H9 (cell line): ENCODE measurements at regions not wholly inside any gene's neighbourhood (a gene's known extent, or its start where the extent isn't known, plus 50 kb on each side); places are given as distances from the start of the nearest gene placed in this dataset.

Experiments
- DNase-seq: peaks from one replicate; pipeline ENCODE4 v3.0.0-alpha.2; 2017
- H2AFZ ChIP-seq: one replicate; pipeline ENCODE4 v1.6.1; 2013; ENCODE audit warnings: mild to moderate bottlenecking, low read length, control low read depth, moderate library complexity
- H2AK5ac ChIP-seq: 2 replicates; pipeline ENCODE4 v1.6.1; 2013; ENCODE audit warnings: low read length, control low read depth, mixed read lengths; ENCODE audit not compliant: insufficient read length
- H2BK120ac ChIP-seq: one replicate; pipeline ENCODE4 v1.6.1; 2013; ENCODE audit warnings: low read depth, mild to moderate bottlenecking, low read length, control low read depth, inconsistent platforms; ENCODE audit not compliant: poor library complexity, severe bottlenecking
- H2BK12ac ChIP-seq: 2 replicates; pipeline ENCODE4 v1.6.1; 2013; ENCODE audit warnings: low read length, control low read depth, mixed read lengths, low read depth; ENCODE audit not compliant: insufficient read length
- H2BK15ac ChIP-seq: 2 replicates; pipeline ENCODE4 v1.6.1; 2013; ENCODE audit warnings: low read depth, low read length, control low read depth
- H2BK20ac ChIP-seq: one replicate; pipeline ENCODE4 v1.6.1; 2013; ENCODE audit warnings: low read depth, mild to moderate bottlenecking, low read length, control low read depth, inconsistent platforms; ENCODE audit not compliant: poor library complexity, severe bottlenecking
- H2BK5ac ChIP-seq: 2 replicates; pipeline ENCODE4 v1.6.1; 2013; ENCODE audit warnings: low read length, control low read depth, mixed read lengths; ENCODE audit not compliant: insufficient read length
- H3K14ac ChIP-seq: 2 replicates; pipeline ENCODE4 v1.6.1; 2013; ENCODE audit warnings: low read length, control low read depth; ENCODE audit not compliant: insufficient read depth
- H3K18ac ChIP-seq: 2 replicates; pipeline ENCODE4 v1.6.1; 2013; ENCODE audit warnings: low read depth, mild to moderate bottlenecking, mixed read lengths, low read length, control low read depth; ENCODE audit not compliant: insufficient read length
- H3K23ac ChIP-seq: 2 replicates; pipeline ENCODE4 v1.6.1; 2013; ENCODE audit warnings: low read length, control low read depth, mixed read lengths, low read depth; ENCODE audit not compliant: insufficient read length
- H3K23me2 ChIP-seq: 2 replicates; pipeline ENCODE4 v1.6.1; 2013; ENCODE audit warnings: low read depth, mild to moderate bottlenecking, mixed read lengths, low read length, control low read depth; ENCODE audit not compliant: insufficient read length, poor library complexity, severe bottlenecking
- H3K27ac ChIP-seq: 2 replicates; pipeline ENCODE4 v1.5.1; 2013; ENCODE audit warnings: low read length, control low read depth, mixed read lengths, low read depth; ENCODE audit not compliant: insufficient read length
- H3K27me3 ChIP-seq: 2 replicates; pipeline ENCODE4 v1.6.1; 2013; ENCODE audit warnings: low read length, control low read depth, inconsistent platforms; ENCODE audit not compliant: insufficient read depth
- H3K4ac ChIP-seq: 2 replicates; pipeline ENCODE4 v1.6.1; 2013; ENCODE audit warnings: low read depth, mild to moderate bottlenecking, control low read depth, inconsistent platforms, low read length, moderate library complexity
- H3K4me1 ChIP-seq: 2 replicates; pipeline ENCODE4 v1.6.1; 2013; ENCODE audit warnings: low read length, control low read depth, inconsistent platforms; ENCODE audit not compliant: insufficient read depth
- H3K4me2 ChIP-seq: 2 replicates; pipeline ENCODE4 v1.6.1; 2013; ENCODE audit warnings: low read length, control low read depth, mixed read lengths; ENCODE audit not compliant: insufficient read length, insufficient read depth
- H3K56ac ChIP-seq: 2 replicates; pipeline ENCODE4 v1.6.1; 2013; ENCODE audit warnings: low read depth, mild to moderate bottlenecking, mixed read lengths, low read length, control low read depth; ENCODE audit not compliant: insufficient read length
- H3K79me1 ChIP-seq: 2 replicates; pipeline ENCODE4 v1.6.1; 2013; ENCODE audit warnings: low read depth, mild to moderate bottlenecking, moderate library complexity, low read length, control low read depth, inconsistent platforms; ENCODE audit not compliant: insufficient read depth, poor library complexity, severe bottlenecking
- H3K79me2 ChIP-seq: 2 replicates; pipeline ENCODE4 v1.6.1; 2013; ENCODE audit warnings: low read length, control low read depth, inconsistent platforms; ENCODE audit not compliant: insufficient read depth
- H3K9ac ChIP-seq: 2 replicates; pipeline ENCODE4 v1.6.1; 2013; ENCODE audit warnings: low read length, control low read depth, mixed read lengths; ENCODE audit not compliant: insufficient read length; ENCODE audit errors: extremely low read depth
- H3K9me3 ChIP-seq: one replicate; pipeline ENCODE4 v1.6.1; 2013; ENCODE audit warnings: low read depth, low read length, inconsistent platforms; ENCODE audit not compliant: control insufficient read depth
- H3T11ph ChIP-seq: one replicate; pipeline ENCODE4 v1.6.1; 2013; ENCODE audit warnings: mild to moderate bottlenecking, low read length, control low read depth, inconsistent platforms
- H4K20me1 ChIP-seq: one replicate; pipeline ENCODE4 v1.6.1; 2013; ENCODE audit not compliant: control insufficient read depth, insufficient read length, insufficient read depth
- H4K5ac ChIP-seq: 2 replicates; pipeline ENCODE4 v1.6.1; 2013; ENCODE audit warnings: low read depth, mild to moderate bottlenecking, mixed read lengths, low read length, control low read depth; ENCODE audit not compliant: insufficient read length
- H4K8ac ChIP-seq: replicated peaks from 2 replicates; pipeline ENCODE4 v1.6.1; 2013; ENCODE audit warnings: low read length, control low read depth, mixed read lengths, low read depth; ENCODE audit not compliant: insufficient read length
- H4K91ac ChIP-seq: 2 replicates; pipeline ENCODE4 v1.6.1; 2013; ENCODE audit warnings: low read depth, mild to moderate bottlenecking, moderate library complexity, mixed read lengths, low read length, control low read depth; ENCODE audit not compliant: insufficient read length
- H3K27ac Mint-ChIP-seq, 3 experiments: 2 replicates in 2 of 3; 3 replicates in 1 of 3; pipeline ENCODE4 v1.8.0; 2020 to 2021; ENCODE audit warnings: mixed read lengths in 3 of 3, mild to moderate bottlenecking in 1 of 3, moderate library complexity in 1 of 3
- H3K27me3 Mint-ChIP-seq: 2 replicates; pipeline ENCODE4 v1.8.0; 2021; ENCODE audit warnings: low read depth, mild to moderate bottlenecking, moderate library complexity, mixed read lengths
- H3K36me3 Mint-ChIP-seq, 3 experiments: 2 replicates in 2 of 3; 3 replicates in 1 of 3; pipeline ENCODE4 v1.8.0; 2020 to 2021; ENCODE audit warnings: low read depth in 3 of 3, mixed read lengths in 3 of 3; ENCODE audit not compliant: insufficient read depth in 1 of 3
- H3K4me1 Mint-ChIP-seq, 2 experiments: 2 replicates each; pipeline ENCODE4 v1.8.0; 2020; ENCODE audit warnings: mixed read lengths in 2 of 2
- H3K4me3 Mint-ChIP-seq, 2 experiments: 2 replicates in 1 of 2; 3 replicates in 1 of 2; pipeline ENCODE4 v1.8.0; 2020 to 2021; ENCODE audit warnings: mild to moderate bottlenecking in 2 of 2, mixed read lengths in 2 of 2, moderate library complexity in 1 of 2
- H3K9me3 Mint-ChIP-seq, 2 experiments: 2 replicates in 1 of 2; 3 replicates in 1 of 2; pipeline ENCODE4 v1.8.0; 2020; ENCODE audit warnings: mild to moderate bottlenecking in 2 of 2, mixed read lengths in 2 of 2, moderate library complexity in 1 of 2
- WGBS: extraction: QIAGEN DNeasy Blood & Tissue Kit; methylation state at CpG from one replicate; pipeline ENCODE4 v1.1.7; 2013; ENCODE audit warnings: missing lambda C conversion rate, low lambda C conversion rate, mixed read lengths; ENCODE audit not compliant: insufficient read length; ENCODE audit errors: extremely low coverage; 5-methylcytosine and 5-hydroxymethylcytosine counted together
- TF ChIP-seq, protein P1 (sequence below): fragments of 200-600 bp; sonication (generic); conservative IDR thresholded peaks from 3 replicates; pipeline ENCODE4 v1.8.0; 2021; ENCODE audit warnings: antibody characterized with exemption, mild to moderate bottlenecking

DNA sequence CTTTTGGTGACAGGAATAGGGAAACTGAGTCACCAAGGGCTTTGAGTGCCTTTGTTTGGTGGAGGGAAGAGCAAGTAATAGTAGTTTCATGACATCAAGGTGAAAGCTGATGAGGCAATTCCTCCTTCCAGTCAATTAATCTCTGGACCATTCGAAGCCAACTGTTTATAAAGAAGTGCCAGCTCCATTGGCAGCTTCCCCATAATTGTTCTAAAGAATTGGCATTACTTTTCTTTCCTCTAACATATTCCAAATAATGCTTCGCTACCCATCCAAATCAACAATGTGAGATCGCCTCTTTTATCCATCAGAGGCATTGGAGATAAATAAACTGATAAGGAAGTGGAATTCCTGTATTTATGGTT, 132.4 kb downstream of the NPR3 start:
- Mint-ChIP-seq H3K27me3 (peaks cover 1% of the 10 kb centered on the region; the same call in 1 of the 2 replicates), H3K4me1 (peaks cover 0 to 2% of the 10 kb centered on the region in 2 experiments; a peak in 1 of 4 replicates), H3K9me3 (no peaks in the 10 kb centered on the region), H3K36me3 (no peaks in the 10 kb centered on the region), H3K27ac (no peak overlapping the region), H3K4me3 (no peak overlapping the region)
- Histone ChIP-seq H2AK5ac (no peak overlapping the region), H3K56ac (no peak overlapping the region), H3K4me1 (no peaks in the 10 kb centered on the region), H3K4me2 (no peak overlapping the region), H2BK5ac (no peak overlapping the region), H3K79me1 (no peaks in the 10 kb centered on the region), H3K18ac (no peak overlapping the region), H3K27ac (no peak overlapping the region), H3K9ac (no peak overlapping the region), H4K8ac (no peak overlapping the region), H4K5ac (no peak overlapping the region), H3K4ac (no peak overlapping the region), H2BK15ac (no peak overlapping the region), H3K23me2 (no peaks in the 10 kb centered on the region), H3K23ac (no peak overlapping the region), H2BK120ac (no peak overlapping the region), H3K9me3 (no peaks in the 10 kb centered on the region), H2BK20ac (no peak overlapping the region), H3T11ph (no peak overlapping the region), H2BK12ac (no peak overlapping the region), H4K20me1 (no peaks in the 10 kb centered on the region), H3K27me3 (no peaks in the 10 kb centered on the region), H4K91ac (no peak overlapping the region), H2AFZ (no peak overlapping the region), H3K14ac (no peak overlapping the region), H3K79me2 (no peaks in the 10 kb centered on the region)
- TF ChIP-seq, protein P1, sequence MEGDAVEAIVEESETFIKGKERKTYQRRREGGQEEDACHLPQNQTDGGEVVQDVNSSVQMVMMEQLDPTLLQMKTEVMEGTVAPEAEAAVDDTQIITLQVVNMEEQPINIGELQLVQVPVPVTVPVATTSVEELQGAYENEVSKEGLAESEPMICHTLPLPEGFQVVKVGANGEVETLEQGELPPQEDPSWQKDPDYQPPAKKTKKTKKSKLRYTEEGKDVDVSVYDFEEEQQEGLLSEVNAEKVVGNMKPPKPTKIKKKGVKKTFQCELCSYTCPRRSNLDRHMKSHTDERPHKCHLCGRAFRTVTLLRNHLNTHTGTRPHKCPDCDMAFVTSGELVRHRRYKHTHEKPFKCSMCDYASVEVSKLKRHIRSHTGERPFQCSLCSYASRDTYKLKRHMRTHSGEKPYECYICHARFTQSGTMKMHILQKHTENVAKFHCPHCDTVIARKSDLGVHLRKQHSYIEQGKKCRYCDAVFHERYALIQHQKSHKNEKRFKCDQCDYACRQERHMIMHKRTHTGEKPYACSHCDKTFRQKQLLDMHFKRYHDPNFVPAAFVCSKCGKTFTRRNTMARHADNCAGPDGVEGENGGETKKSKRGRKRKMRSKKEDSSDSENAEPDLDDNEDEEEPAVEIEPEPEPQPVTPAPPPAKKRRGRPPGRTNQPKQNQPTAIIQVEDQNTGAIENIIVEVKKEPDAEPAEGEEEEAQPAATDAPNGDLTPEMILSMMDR = no peak
- DNase-seq = no peak
- WGBS = no CpG with 5 or more reads among the region's 3 CpGs
